Neural cell (in vitro differentiated cells): ENCODE measurements at regions not wholly inside any gene's neighbourhood (a gene's known extent, or its start where the extent isn't known, plus 50 kb on each side); places are given as distances from the start of the nearest gene placed in this dataset.

ENCODE experiments used
- H2AFZ ChIP-seq: fragments of 200-600, 300-800 bp; sonication (generic), shearing (Covaris generic); 2 replicates; pipeline ENCODE4 v1.6.0; 2014; ENCODE audit warnings: low read depth, mild to moderate bottlenecking, antibody characterized with exemption, low read length, moderate library complexity
- H3F3A ChIP-seq: fragments of 200-600 bp; shearing (Covaris generic); 2 replicates; pipeline ENCODE4 v1.6.1; 2016; ENCODE audit warnings: mild to moderate bottlenecking, moderate library complexity, mixed read lengths, antibody characterized with exemption, low read length; ENCODE audit not compliant: insufficient read depth, poor library complexity, severe bottlenecking
- H3K27ac ChIP-seq: fragments of 200-600, 300-800 bp; sonication (generic), shearing (Covaris generic); 2 replicates; pipeline ENCODE4 v1.5.1; 2014; ENCODE audit warnings: mild to moderate bottlenecking, low read length, moderate library complexity
- H3K27me3 ChIP-seq: fragments of 300-800, 200-600 bp; sonication (generic), shearing (Covaris generic); 2 replicates; pipeline ENCODE4 v1.6.0; 2014; ENCODE audit warnings: mild to moderate bottlenecking, low read depth, low read length, moderate library complexity; ENCODE audit not compliant: insufficient read depth
- H3K36me3 ChIP-seq: fragments of 300-800, 200-600 bp; sonication (generic), shearing (Covaris generic); 2 replicates; pipeline ENCODE4 v1.5.1; 2014; ENCODE audit warnings: mild to moderate bottlenecking, antibody characterized with exemption, low read length, moderate library complexity; ENCODE audit not compliant: insufficient read depth
- H3K4me2 ChIP-seq: fragments of 300-800, 200-600 bp; sonication (generic), shearing (Covaris generic); 2 replicates; pipeline ENCODE4 v1.6.0; 2014; ENCODE audit warnings: mild to moderate bottlenecking, low read length
- H3K4me3 ChIP-seq: fragments of 300-800, 200-600 bp; sonication (generic), shearing (Covaris generic); 2 replicates; pipeline ENCODE4 v1.5.1; 2014; ENCODE audit warnings: mild to moderate bottlenecking, low read length, moderate library complexity
- H3K79me2 ChIP-seq: fragments of 200-600 bp; shearing (Covaris generic); replicated peaks from 2 replicates; pipeline ENCODE4 v1.6.0; 2014; ENCODE audit warnings: mild to moderate bottlenecking, low read length, moderate library complexity; ENCODE audit not compliant: insufficient read depth
- H3K9ac ChIP-seq: fragments of 300-800, 200-600 bp; sonication (generic), shearing (Covaris generic); 2 replicates; pipeline ENCODE4 v1.6.1; 2016; ENCODE audit warnings: mild to moderate bottlenecking, low read length, mixed read lengths
- H3K9me2 ChIP-seq: fragments of 200-600 bp; shearing (Covaris generic); 2 replicates; pipeline ENCODE4 v1.6.1; 2016; ENCODE audit warnings: mild to moderate bottlenecking, low read length, mixed read lengths; ENCODE audit not compliant: insufficient read depth
- H3K9me3 ChIP-seq: fragments of 200-600, 300-800 bp; sonication (generic), shearing (Covaris generic); 2 replicates; pipeline ENCODE4 v1.6.1; 2016; ENCODE audit warnings: mild to moderate bottlenecking, mixed run types, low read length, moderate library complexity, mixed read lengths
- H4K20me1 ChIP-seq: fragments of 200-600 bp; shearing (Covaris generic); 2 replicates; pipeline ENCODE4 v1.6.1; 2016; ENCODE audit warnings: mild to moderate bottlenecking, mixed run types; ENCODE audit not compliant: insufficient read depth
- CTCF ChIP-seq: fragments of 450-650 bp; IDR thresholded peaks from 2 replicates; pipeline ENCODE4 v1.5.1; 2014; ENCODE audit warnings: antibody characterized with exemption, mild to moderate bottlenecking, moderate library complexity; ENCODE audit not compliant: poor library complexity, severe bottlenecking
- EP300 ChIP-seq: fragments of 450-650 bp; conservative IDR thresholded peaks from 2 replicates; pipeline ENCODE4 v1.6.1; 2014; ENCODE audit warnings: antibody characterized with exemption, mild to moderate bottlenecking, moderate library complexity; ENCODE audit not compliant: poor library complexity, severe bottlenecking
- EZH2 ChIP-seq: fragments of 200-600, 300-800 bp; shearing (Covaris generic), sonication (generic); IDR thresholded peaks from 2 replicates; pipeline ENCODE4 v1.6.1; 2014; ENCODE audit warnings: antibody characterized with exemption, low read length, borderline replicate concordance, mild to moderate bottlenecking; ENCODE audit not compliant: insufficient read depth, poor library complexity, severe bottlenecking
- MXI1 ChIP-seq: fragments of 450-650 bp; conservative IDR thresholded peaks from 2 replicates; pipeline ENCODE4 v1.6.1; 2014; ENCODE audit warnings: antibody characterized with exemption, mild to moderate bottlenecking; ENCODE audit not compliant: poor library complexity, severe bottlenecking
- POLR2AphosphoS5 ChIP-seq: IDR thresholded peaks from 2 replicates; pipeline ENCODE4 v1.6.1; 2012
- RAD21 ChIP-seq: fragments of 450-650 bp; conservative IDR thresholded peaks from 2 replicates; pipeline ENCODE4 v1.6.1; 2014; ENCODE audit warnings: antibody characterized with exemption, mild to moderate bottlenecking, moderate library complexity
- REST ChIP-seq: IDR thresholded peaks from 2 replicates; pipeline ENCODE4 v1.6.1; 2012; ENCODE audit warnings: borderline replicate concordance
- SMC3 ChIP-seq: fragments of 450-650 bp; conservative IDR thresholded peaks from 2 replicates; pipeline ENCODE4 v1.6.1; 2014; ENCODE audit warnings: antibody characterized with exemption, mild to moderate bottlenecking, moderate library complexity; ENCODE audit not compliant: poor library complexity
- TAF1 ChIP-seq: IDR thresholded peaks from 2 replicates; pipeline ENCODE4 v1.6.1; 2012; ENCODE audit warnings: low read depth

- H3K4me2 ChIP-seq = no peak overlapping the region
- H3K79me2 ChIP-seq = no peaks in the 10 kb centered on the region
- no peaks in the 10 kb centered on the region for H3K27me3 ChIP-seq
- no peaks in the 10 kb centered on the region for H3F3A ChIP-seq
- no peaks in the 10 kb centered on the region for H3K36me3 ChIP-seq
- H3K9me2 ChIP-seq = no peaks in the 10 kb centered on the region
- H2AFZ ChIP-seq = no peak overlapping the region
- H3K9me3 ChIP-seq = no peaks in the 10 kb centered on the region
- H3K9ac ChIP-seq = no peak overlapping the region
- H4K20me1 ChIP-seq = no peaks in the 10 kb centered on the region
- no peak overlapping the region for H3K27ac ChIP-seq
- no peak for TF ChIP-seq REST
- no peak for TF ChIP-seq POLR2AphosphoS5
- TF ChIP-seq RAD21 = no peak
- no peak for TF ChIP-seq TAF1
- TF ChIP-seq SMC3 = no peak
- no peak for TF ChIP-seq EZH2
- TF ChIP-seq MXI1 = no peak
- no peak for TF ChIP-seq EP300
- TF ChIP-seq CTCF = no peak
- H3K4me3 ChIP-seq = no peak overlapping the region
Measured at GRCh38 chr11:134625151-134625550, 213.1 kb upstream of the B3GAT1 start.

GRCh38 chr11:134624166-134624920 lies 212.3 kb upstream of the B3GAT1 start:
- Histone ChIP-seq H3K27me3 (no peaks in the 10 kb centered on the region), H3K9me2 (no peaks in the 10 kb centered on the region), H3K36me3 (no peaks in the 10 kb centered on the region), H3K9me3 (no peaks in the 10 kb centered on the region), H3K27ac (no peak overlapping the region), H3K79me2 (no peaks in the 10 kb centered on the region), H3F3A (no peaks in the 10 kb centered on the region), H4K20me1 (no peaks in the 10 kb centered on the region), H3K9ac (no peak overlapping the region), H3K4me2 (no peak overlapping the region), H3K4me3 (no peak overlapping the region), H2AFZ (no peak overlapping the region)
- TF ChIP-seq TAF1 = no peak
- TF ChIP-seq REST = no peak
- TF ChIP-seq MXI1 = no peak
- no peak for TF ChIP-seq EP300
- TF ChIP-seq EZH2 = no peak
- no peak for TF ChIP-seq SMC3
- no peak for TF ChIP-seq CTCF
- no peak for TF ChIP-seq RAD21
- no peak for TF ChIP-seq POLR2AphosphoS5
